ENCODE measurements at regions not wholly inside any gene's neighbourhood (a gene's known extent, or its start where the extent isn't known, plus 50 kb on each side); places are given as distances from the start of the nearest gene placed in this dataset.
"Not testable (repeated sequence)": the region's sequence is repeated elsewhere in the genome, so short reads cannot be mapped to it uniquely, and the experiment has no call there.

GRCh38 chr2:22124003-22124402 lies 1000.2 kb downstream of the TDRD15 start:
- no peak for DNase-seq (ENCODE audit: low spot score)

GRCh38 chr2:22126106-22126505 lies 1002.3 kb downstream of the TDRD15 start:
- no peak for TF ChIP-seq CTCF (IDR thresholded peaks at IDR 0.05; ENCODE audit: extremely low read depth, missing control alignments)
- no peak for DNase-seq (ENCODE audit: low spot score)

More at GRCh38 chr2:22124003-22124402, 1000.2 kb downstream of the TDRD15 start:
- TF ChIP-seq CTCF (IDR thresholded peaks at IDR 0.05; ENCODE audit: extremely low read depth, missing control alignments), result no peak

- DNase-seq (ENCODE audit: low spot score), result no peak
- no peak for TF ChIP-seq CTCF (IDR thresholded peaks at IDR 0.05; ENCODE audit: extremely low read depth, missing control alignments)
Measured at GRCh38 chr2:22126978-22127377, 1003.2 kb downstream of the TDRD15 start.

GRCh38 chr2:22134421-22134820 lies 1010.7 kb downstream of the TDRD15 start:
- DNase-seq (ENCODE audit: low spot score), result no peak
- TF ChIP-seq CTCF (IDR thresholded peaks at IDR 0.05; ENCODE audit: extremely low read depth, missing control alignments), result no peak

GRCh38 chr2:22136446-22136845 lies 1012.7 kb downstream of the TDRD15 start:
- DNase-seq (ENCODE audit: low spot score), result no peak
- no peak for TF ChIP-seq CTCF (IDR thresholded peaks at IDR 0.05; ENCODE audit: extremely low read depth, missing control alignments)

- DNase-seq (ENCODE audit: low spot score), result no peak
Measured at GRCh38 chr2:22143840-22144239, 1020.1 kb downstream of the TDRD15 start.

GRCh38 chr2:22153931-22154613 lies 1030.3 kb downstream of the TDRD15 start:
- DNase-seq (ENCODE audit: low spot score), result no peak
- no peak for TF ChIP-seq CTCF (IDR thresholded peaks at IDR 0.05; ENCODE audit: extremely low read depth, missing control alignments)

More at GRCh38 chr2:22143840-22144239, 1020.1 kb downstream of the TDRD15 start:
- no peak for TF ChIP-seq CTCF (IDR thresholded peaks at IDR 0.05; ENCODE audit: extremely low read depth, missing control alignments)

- not testable (repeated sequence) for DNase-seq (ENCODE audit: low spot score)
Measured at GRCh38 chr2:22156661-22157060, 1032.9 kb downstream of the TDRD15 start.

All from GM20000 (cell line).